ENCODE measurements at regions not wholly inside any gene's neighbourhood (a gene's known extent, or its start where the extent isn't known, plus 50 kb on each side); places are given as distances from the start of the nearest gene placed in this dataset.
"Not testable (repeated sequence)": the region's sequence is repeated elsewhere in the genome, so short reads cannot be mapped to it uniquely, and the experiment has no call there.

- H3K27ac ChIP-seq; H3K36me3 ChIP-seq; intact Hi-C loops (cut with DNase I; ENCODE audit: low total_unique reads); DNase-seq (ENCODE audit: low spot score in 2 of 2); H3K4me3 ChIP-seq; H3K4me1 ChIP-seq; H3K27me3 ChIP-seq: not testable (repeated sequence)
- peaks cover 17 to 32% of the 10 kb centered on the region in 2 donors for H3K9me3 ChIP-seq
Measured at GRCh38 chr21:8757399-8758093, 1763.8 kb upstream of the TPTE start.

- DNase-seq (ENCODE audit: low spot score in 2 of 2); H3K4me3 ChIP-seq; intact Hi-C loops (cut with DNase I; ENCODE audit: low total_unique reads); H3K27me3 ChIP-seq; H3K27ac ChIP-seq; H3K36me3 ChIP-seq; H3K4me1 ChIP-seq: not testable (repeated sequence)
- H3K9me3 ChIP-seq, result peaks cover 23 to 40% of the 10 kb centered on the region in 2 donors
Measured at GRCh38 chr21:8758921-8759367, 1762.4 kb upstream of the TPTE start.

- H3K4me3 ChIP-seq; H3K27me3 ChIP-seq; intact Hi-C loops (cut with DNase I; ENCODE audit: low total_unique reads); DNase-seq (ENCODE audit: low spot score in 2 of 2); H3K36me3 ChIP-seq; H3K4me1 ChIP-seq; H3K27ac ChIP-seq: not testable (repeated sequence)
- H3K9me3 ChIP-seq, result peaks cover 38 to 50% of the 10 kb centered on the region in 2 donors
Measured at GRCh38 chr21:8762241-8762640, 1759.1 kb upstream of the TPTE start.

- intact Hi-C loops (cut with DNase I; ENCODE audit: low total_unique reads); H3K36me3 ChIP-seq; H3K4me1 ChIP-seq; DNase-seq (ENCODE audit: low spot score in 2 of 2); H3K27ac ChIP-seq; H3K27me3 ChIP-seq; H3K4me3 ChIP-seq: not testable (repeated sequence)
- peaks cover 25 to 30% of the 10 kb centered on the region in 2 donors for H3K9me3 ChIP-seq
Measured at GRCh38 chr21:8764416-8764815, 1757.0 kb upstream of the TPTE start.

- DNase-seq (ENCODE audit: low spot score in 2 of 2); intact Hi-C loops (cut with DNase I; ENCODE audit: low total_unique reads); H3K27ac ChIP-seq; H3K27me3 ChIP-seq; H3K36me3 ChIP-seq; H3K4me1 ChIP-seq; H3K4me3 ChIP-seq: not testable (repeated sequence)
- peaks cover 25 to 29% of the 10 kb centered on the region in 2 donors for H3K9me3 ChIP-seq
Measured at GRCh38 chr21:8766142-8766541, 1755.2 kb upstream of the TPTE start.

- H3K27ac ChIP-seq; H3K27me3 ChIP-seq; H3K9me3 ChIP-seq; DNase-seq (ENCODE audit: low spot score in 2 of 2); intact Hi-C loops (cut with DNase I; ENCODE audit: low total_unique reads); H3K4me3 ChIP-seq; H3K36me3 ChIP-seq; H3K4me1 ChIP-seq: not testable (repeated sequence)
Measured at GRCh38 chr21:8772910-8773514, 1748.4 kb upstream of the TPTE start.

GRCh38 chr21:8775591-8776215, 1745.7 kb upstream of the TPTE start:
- H3K27me3 ChIP-seq; DNase-seq (ENCODE audit: low spot score in 2 of 2); H3K4me1 ChIP-seq; H3K27ac ChIP-seq; intact Hi-C loops (cut with DNase I; ENCODE audit: low total_unique reads); H3K4me3 ChIP-seq; H3K9me3 ChIP-seq; H3K36me3 ChIP-seq: not testable (repeated sequence)

- DNase-seq (ENCODE audit: low spot score in 2 of 2); H3K9me3 ChIP-seq; H3K4me3 ChIP-seq; H3K36me3 ChIP-seq; H3K27me3 ChIP-seq; intact Hi-C loops (cut with DNase I; ENCODE audit: low total_unique reads); H3K4me1 ChIP-seq; H3K27ac ChIP-seq: not testable (repeated sequence)
Measured at GRCh38 chr21:8777260-8777659, 1744.1 kb upstream of the TPTE start.

- H3K27ac ChIP-seq; H3K4me1 ChIP-seq; H3K36me3 ChIP-seq; H3K4me3 ChIP-seq; intact Hi-C loops (cut with DNase I; ENCODE audit: low total_unique reads); H3K9me3 ChIP-seq; DNase-seq (ENCODE audit: low spot score in 2 of 2); H3K27me3 ChIP-seq: not testable (repeated sequence)
Measured at GRCh38 chr21:8778323-8779085, 1742.9 kb upstream of the TPTE start.

- H3K4me3 ChIP-seq; H3K27me3 ChIP-seq; intact Hi-C loops (cut with DNase I; ENCODE audit: low total_unique reads); H3K9me3 ChIP-seq; H3K4me1 ChIP-seq; DNase-seq (ENCODE audit: low spot score in 2 of 2); H3K36me3 ChIP-seq; H3K27ac ChIP-seq: not testable (repeated sequence)
Measured at GRCh38 chr21:8812840-8813239, 1708.5 kb upstream of the TPTE start.

GRCh38 chr21:8834264-8834663, 1687.1 kb upstream of the TPTE start:
- DNase-seq (ENCODE audit: low spot score in 2 of 2), result peak; percentile 17 to 53
- H3K9me3 ChIP-seq; H3K36me3 ChIP-seq; H3K4me3 ChIP-seq; H3K27ac ChIP-seq; H3K4me1 ChIP-seq; H3K27me3 ChIP-seq; intact Hi-C loops (cut with DNase I; ENCODE audit: low total_unique reads): not testable (repeated sequence)

All from breast epithelium (tissue), 4 donors.